NCI-H1417 treated with DMSO at 0.1 percent for 48 hours (cell line): ENCODE measurements at regions not wholly inside any gene's neighbourhood (a gene's known extent, or its start where the extent isn't known, plus 50 kb on each side); places are given as distances from the start of the nearest gene placed in this dataset.
"Not testable (repeated sequence)": the region's sequence is repeated elsewhere in the genome, so short reads cannot be mapped to it uniquely, and the experiment has no call there.

ENCODE experiments used
- DNase-seq: peaks from one replicate; lab custom pipeline; 2025; lab: John Stamatoyannopoulos, UW

DNA sequence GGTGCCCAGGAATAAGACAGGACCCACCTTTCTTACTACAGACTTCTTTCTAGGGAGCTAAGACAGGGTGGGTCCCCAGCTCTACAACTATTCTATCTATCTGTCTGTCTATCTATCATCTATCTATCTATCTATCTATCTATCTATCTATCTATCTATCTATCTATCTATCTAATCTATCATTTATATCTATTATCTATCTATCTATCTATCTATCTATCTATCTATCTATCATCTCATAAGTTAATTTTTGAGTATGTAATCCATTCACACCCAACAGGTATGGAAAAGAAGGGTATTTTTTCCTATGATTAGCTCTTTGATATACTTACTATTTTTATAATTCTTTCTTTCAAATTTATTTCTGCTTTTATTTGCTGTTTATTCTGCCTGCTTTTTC lies 55.9 kb downstream of the BAMBI start:
- DNase-seq, result no peak

DNA sequence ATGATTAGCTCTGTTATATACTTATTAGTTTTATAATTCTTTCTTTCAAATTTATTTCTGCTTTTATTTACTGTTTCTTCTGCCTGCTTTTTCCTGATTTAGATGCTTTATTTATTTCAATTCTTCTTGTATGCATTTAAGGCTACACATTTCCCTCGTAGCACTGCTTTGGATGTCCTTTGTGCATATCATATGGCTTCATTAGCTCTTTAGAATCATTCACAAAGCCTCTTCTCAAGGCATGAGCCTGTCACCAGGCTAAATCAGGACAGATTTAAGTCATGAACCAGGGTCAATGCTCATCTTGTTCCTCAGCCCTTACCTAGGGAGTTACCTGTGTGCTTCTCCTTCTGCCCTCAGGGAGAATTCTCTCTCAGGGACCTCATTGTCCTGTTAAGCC lies 56.3 kb downstream of the BAMBI start:
- DNase-seq, result no peak

DNA sequence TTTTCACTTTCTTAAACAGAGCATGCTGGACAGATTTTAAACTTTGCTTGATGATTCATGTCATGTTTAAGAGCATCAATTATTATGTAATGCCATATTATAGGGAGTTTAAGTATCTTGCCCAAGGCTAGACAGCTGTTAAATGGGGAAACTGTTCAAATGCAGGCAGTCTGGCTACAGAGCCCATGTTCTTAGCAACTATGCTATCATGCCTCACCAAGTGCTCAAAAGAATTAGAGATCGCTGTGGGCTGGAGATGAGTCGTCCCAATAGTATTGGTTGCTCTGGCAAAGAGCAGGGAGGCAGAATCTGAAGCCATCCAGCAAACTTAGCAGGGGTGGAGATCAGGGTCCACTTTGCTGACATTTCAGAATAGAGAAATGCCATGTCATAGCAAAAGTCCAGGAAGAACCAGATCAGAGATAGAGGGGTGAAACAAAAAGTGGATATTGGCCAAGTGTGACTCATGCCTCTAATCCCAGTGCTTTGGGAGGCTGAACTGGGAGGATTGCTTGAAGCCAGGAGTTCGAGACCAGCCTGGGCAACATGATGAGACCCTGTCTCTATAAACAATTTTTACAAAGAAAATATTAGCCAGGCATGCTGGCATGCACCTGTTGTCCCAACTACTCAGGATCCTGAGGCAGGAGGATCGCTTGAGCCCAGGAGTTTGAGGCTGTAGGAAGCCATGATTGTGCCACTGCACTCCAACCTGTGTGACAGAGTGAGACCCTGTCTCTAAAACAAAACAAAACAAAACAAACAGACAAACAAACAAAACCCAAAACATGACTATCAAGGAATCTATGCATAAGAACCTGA lies 57.8 kb downstream of the BAMBI start:
- no peak for DNase-seq

DNA sequence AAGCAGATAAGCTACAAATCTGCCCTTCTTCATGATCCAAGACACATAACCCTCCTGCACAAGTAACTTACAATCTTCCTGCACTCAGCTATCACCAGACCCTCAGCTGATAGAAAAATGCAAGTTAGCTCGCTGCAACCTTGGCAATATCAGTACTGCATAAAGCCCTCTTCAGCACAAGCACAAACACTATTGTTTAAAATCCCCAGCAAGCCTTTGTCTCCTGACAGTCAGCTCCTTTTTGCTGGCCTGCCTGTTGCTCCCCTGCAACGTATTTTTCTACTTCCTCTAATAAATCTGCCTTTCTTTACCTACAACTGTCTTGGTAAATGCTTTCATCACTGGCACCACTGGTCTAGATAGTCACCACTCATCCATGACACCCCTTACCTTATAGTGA lies 59.8 kb downstream of the BAMBI start:
- DNase-seq, result no peak

DNA sequence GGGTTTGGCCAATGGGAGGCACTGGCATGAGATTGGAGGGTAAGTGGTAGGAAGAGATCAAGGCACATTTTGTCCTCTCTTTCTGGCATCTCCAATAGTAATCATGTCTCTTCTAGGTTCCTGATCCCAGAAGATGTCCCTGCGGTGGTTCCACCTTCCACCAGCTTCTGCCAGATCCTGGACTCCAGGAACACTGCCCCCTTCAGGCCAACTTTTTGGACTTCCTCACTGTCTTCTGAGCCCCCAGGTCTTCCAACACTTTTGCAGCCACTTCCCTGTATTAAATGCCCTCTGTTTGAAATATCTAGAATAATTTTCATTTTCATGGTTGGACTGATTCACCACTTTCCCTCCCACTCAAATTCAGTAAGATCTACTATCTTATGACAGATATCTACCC lies 60.9 kb downstream of the BAMBI start:
- no peak for DNase-seq

DNA sequence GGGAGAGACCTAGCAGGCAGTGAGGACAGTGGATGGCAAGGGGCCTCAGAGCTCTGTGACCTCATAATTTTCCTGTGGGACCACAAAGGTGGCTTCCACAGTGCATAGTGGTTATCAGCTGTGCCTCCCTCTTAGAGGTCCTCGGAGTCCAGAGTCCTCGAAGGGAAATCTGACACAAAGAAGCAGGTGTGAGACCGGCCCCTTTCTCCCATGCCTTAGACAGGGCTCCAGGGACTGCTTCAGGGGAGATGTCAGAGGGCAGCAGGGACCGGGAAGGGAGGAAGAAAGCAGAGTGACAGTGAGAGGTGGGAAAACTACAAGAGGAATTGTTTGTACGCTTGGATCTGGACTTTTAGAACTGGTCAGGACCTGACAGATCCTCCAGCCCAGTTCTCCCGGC lies 66.3 kb downstream of the BAMBI start:
- no peak for DNase-seq

DNA sequence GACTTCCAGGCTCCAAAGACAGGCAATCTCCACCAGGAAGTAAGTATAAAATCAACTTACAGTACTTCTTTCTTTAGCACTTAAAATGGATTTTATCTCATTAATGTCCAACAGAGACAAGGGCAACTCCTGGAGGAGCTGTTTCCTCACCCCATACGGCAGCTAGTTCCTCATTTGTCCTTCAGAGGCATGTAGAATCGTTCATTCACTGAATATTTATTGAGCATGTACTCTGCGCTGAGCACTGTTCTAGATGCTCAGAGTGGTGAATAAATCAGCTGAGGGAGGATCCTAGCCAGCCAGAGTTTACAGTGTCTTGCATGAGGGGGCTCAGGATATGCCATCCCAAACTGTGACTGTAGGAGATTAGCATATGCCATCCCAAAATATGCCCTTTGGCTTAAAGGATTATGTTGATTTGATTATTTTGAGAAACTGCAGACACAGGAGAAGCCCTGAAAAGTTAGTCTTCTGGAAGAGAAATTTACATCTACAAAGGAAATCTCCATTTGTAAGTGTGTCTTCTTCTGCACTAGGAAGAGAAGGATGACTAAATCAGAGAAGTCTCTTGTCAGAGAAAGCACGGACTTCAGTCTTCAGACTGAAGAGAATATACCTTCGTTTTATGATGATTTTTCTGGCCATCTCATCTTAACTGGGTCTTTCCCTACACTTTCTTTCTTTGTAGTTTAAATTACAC lies 66.9 kb downstream of the BAMBI start:
- DNase-seq, result no peak

DNA sequence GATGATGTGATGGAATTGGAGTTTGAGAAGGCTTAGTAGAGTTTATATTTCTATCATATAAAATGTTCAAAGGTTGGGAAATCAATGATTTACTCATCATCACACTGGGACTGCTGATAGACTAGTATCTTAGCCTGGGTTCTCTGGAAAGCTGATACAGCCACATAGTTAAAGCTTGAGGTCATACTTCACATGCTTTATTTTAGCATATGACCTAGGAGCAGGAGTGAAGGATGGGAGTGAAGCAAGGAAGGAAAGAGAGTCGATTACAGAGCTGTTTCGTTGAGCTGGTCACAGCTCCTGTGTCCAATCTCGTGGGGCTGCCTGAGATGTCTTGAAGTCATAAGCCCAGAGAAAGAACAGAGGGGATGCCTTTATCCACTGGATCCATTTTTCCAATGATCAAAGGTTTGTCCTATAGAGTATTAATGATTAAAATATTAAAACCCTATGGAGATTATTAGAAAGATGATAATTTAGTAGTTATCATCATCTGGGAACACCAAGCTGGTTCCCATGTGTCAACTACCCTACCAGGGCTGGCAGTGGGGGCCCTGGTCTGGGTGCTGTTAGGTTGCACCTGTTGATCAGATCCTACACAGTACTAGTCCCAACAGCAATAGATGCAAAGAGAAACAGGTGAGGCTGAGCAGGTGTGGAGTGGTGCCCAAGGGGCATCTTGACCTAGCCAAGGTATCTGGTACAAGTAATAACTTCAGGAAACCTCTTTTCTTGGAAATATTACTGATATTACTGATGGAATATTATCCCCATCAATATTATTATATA lies 77.8 kb downstream of the BAMBI start:
- no peak for DNase-seq

DNA sequence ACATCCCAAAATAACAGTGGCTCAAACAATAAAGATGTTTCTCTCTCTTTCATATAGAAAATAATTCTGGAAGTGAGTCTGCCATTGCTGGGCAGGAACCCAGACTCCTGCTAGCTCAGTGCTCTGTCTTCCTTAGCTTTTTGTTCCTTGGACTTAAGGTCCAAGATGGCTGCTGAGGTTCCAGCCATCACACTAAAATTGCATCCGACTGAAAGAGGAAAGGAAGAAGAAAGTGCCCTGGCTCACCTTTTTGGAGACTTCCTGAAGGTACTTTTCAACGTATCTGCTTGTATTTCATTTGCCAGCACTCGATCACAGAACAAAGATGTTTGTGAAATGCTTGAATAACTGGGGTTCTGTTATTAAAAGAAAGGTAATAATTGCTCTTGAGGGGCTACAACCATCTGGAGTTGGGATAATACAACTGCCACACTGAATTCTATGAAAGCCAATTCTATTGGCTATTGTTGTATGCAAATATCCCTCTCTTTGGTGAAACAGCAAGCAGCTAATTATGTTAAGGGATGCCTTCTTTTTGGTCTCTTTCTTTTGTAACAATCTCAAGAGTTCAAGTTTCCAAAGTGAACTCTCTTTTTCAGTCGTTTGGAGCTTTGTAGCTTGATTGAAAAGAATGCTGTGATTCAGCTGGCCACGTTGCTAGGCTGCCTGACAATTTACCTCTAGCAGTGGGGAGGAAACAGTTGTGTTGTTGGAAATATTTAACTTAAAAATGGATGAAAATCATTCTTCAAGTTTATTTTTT lies 83.9 kb downstream of the BAMBI start:
- no peak for DNase-seq

DNA sequence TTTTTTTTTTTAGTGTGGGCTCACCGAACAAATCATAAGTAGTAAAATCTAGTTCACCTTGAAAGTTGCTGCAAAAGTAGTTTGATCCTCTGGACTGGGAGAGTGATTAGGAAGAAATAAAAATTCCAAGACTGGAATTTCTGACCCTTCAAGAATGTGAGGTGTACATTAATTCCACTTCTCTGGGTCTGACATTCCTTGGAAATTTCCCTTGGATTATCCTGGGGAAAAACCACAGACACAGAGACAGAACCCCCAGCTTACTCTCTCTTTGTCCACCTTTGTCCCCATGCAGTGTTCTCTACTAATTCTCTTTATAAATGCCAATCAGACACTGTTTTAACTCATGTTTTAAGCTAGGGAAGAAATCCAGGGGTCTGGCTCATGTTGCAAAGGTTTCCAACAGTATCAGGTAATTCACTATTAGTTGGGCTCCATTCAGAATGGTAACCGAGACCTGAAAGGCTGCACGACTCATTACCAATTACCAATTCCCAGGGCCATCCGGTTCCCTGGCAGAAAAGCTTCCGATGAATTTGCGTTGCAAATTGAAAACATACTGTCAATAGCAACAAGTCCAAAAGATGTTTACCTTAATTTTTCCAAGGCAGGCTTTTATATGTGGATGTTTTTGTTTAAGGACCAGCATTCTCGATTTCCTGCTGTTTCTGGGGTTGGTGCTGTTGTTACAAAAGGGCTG lies 86.3 kb downstream of the BAMBI start:
- DNase-seq, result no peak

DNA sequence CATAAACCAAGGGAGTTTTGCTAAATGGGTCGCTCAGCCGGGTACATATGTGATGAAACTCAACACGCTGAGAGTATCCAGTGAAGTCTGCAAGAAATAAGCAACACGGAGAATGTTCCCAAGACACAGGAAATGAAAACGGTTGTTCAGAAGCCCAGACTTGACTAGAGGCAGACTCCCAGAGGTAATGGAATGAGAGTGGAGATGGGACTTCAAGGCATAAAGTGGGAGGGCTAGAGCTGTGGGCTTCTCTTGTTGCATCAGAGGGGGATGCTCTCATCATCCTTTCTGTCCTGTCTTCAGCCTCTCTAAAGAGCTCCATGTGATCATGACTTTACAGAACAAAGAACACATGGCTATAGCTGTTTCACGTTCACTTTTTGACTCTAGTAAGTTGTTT lies 88.3 kb downstream of the BAMBI start:
- no peak for DNase-seq

DNA sequence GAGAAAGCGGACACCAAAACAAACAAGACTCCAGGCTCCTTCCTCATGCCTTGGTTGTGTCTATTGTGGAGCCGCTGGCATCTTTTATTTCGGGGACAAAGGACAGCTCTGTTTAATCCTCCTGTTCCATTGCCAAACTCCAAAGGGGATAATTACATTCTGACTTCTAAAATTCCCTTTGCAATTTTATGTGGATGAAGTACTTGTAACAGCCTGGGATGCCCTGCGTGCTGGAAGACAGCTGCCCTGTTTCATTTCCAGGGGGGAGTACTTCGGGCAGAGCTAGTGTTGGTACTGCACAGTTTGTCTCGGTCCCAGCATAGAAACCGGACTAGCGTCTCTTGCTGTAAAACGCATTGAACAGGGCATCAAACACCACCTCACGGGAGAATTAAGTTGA lies 90.9 kb downstream of the BAMBI start:
- no peak for DNase-seq

DNA sequence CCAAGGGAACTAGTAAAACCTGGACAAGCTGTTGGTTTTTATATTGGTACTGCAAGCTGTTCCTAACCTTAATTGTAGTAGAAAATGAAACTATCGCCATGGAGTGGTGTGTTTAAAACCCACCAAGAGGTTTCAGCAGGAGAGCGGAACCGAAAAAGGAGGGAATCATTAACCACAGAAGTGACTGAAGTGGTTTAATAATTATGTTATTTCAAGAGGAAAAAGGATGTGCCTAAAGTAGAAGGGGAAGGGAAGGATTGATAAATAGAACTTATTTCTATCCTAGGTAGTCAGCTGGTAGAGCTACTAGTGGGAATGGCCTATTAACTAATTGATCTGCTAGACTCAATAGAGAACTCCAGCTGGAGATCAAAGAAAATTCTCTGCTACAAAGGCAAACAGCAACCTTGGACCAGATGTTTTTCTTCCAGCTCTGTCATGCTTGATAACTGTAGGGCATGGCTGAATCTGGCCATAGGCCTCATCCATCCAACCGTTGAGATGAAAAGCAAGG lies 91.8 kb downstream of the BAMBI start:
- DNase-seq, result no peak

DNA sequence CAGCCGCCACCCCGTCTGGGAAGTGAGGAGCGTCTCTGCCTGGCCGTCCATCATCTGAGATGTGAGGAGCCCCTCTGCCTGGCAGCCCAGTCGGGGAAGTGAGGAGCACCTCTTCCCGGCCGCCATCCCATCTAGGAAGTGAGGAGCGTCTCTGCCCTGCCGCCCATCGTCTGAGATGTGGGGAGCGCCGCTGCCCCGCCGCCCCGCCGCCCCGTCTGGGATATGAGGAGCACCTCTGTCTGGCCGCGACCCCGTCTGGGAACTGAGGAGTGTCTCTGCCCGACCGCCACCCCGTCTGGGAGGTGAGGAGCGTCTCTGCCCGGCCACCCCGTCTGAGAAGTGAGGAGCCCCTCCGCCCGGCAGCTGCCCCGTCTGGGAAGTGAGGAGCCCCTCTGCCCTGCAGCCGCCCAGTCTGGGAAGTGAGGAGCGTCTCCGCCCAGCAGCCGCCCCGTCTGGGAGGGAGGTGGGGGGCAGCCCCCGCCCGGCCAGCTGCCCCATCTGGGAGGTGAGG lies 94.3 kb downstream of the BAMBI start:
- not testable (repeated sequence) for DNase-seq

DNA sequence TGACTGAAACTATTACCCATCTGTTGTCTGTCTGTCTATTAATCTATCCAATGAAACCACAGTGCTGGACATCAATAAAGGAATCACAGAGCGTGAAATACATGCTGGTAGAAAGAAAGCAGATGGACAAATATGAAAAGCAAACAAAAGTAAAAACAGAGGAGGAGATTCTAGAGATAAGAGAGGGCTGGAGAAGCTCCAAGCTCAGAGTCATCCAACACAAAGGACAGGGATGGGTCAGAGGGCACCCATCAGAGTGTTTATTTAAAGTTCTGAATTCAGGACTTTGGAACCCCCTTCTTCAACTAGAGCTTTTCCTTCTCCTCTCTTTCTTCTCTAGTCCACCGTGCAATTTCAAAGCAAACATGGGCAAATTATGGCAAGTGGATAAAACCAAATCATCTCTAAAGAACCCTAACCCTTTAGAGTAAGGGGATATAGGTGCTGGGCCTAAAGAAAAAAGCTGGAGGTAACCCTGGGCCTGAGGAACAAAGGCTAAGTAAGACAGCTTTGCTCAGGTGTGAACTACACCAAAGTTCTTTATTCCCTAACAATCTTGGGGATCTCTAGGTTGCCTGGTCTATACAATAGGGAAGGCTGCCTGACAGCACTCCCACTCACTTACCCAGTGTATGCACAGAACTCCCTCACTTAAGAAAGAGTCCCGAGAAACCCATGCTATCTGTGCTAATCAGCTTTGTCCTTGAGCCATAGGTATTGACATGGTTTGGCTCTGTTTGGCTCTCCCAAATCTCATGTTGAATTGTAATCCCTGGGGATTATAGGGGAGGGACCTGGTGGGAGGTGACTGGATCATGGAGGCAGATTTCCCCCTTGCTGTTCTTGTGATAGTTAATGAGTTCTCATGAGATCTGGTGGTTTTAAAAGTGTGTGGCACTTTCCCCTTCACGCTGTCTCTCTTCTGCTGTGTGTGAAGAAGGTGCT lies 97.0 kb downstream of the BAMBI start:
- DNase-seq, result no peak

DNA sequence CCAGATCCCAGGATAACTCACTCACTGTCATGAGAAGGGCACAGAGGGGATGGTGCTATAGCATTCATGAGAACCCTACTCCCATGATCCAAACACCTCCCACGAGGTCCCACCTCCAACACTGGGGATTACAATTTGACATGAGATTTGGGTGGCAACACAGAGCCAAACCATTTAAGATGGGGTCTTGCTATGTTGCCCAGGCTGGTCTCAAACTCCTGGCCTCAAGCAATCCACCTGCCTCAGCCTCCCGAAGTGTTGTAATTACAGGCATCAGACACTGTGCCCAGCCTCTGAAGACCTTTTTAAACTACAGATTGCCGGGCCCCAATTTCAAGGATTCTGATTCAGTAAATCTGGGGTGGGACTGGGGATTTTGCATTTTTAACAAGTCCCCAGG lies 98.5 kb downstream of the BAMBI start:
- DNase-seq, result no peak

DNA sequence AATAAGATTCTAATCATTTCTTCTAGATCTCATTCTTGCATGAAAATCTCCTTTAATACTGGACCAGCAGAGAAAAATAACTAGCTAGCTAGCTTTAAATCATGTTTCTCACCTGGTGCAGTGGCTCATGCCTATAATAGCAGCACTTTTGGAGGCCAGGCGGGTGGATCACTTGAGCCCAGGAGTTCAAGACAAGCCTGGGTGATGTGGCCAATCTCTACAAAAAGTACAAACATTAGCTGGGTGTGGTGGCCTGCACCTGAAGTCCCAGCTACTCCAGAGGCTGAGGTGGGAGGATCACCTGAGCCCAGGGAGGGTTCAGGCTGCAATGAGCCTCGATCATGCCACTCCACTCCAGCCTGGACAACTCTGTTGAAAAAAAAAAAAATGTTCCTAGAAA lies 99.2 kb downstream of the BAMBI start:
- no peak for DNase-seq

DNA sequence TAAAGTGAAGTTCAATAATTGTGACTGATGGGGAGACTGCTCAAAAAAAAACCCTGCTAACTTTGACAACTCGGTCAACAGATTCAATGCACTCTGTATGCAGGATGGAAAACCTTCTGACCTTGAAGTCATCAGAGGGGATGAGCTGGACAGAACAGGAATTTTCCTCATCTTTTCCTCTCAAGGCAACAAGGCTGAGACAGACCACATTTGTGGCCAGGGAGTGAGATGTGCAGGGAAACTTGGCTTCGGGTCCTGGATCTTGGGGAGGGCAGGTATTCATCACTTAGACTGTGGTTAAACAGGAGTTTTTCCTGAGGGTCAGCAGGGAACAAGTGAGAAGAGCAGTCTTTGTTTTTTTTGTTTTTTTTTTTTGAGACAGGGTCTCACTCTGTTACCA lies 100.6 kb downstream of the BAMBI start:
- DNase-seq, result no peak

DNA sequence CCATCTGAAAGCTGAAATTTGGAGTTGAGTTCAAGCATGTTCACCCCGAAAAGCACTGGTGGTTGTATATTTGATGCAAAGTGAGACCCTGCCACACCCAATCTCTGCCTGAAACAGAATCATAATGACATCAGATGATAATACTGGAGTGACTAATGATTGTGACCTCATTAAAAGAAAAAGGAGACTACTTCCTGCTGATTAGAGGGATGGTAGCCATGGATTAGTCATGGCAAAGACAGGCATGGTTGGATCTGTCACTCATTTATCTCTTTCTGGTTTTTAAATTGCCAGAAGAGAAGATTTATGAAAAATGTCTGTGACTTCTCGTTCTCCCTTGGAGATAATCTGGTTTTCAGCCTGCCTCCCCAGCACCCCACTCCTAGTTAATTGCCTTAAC lies 101.2 kb downstream of the BAMBI start:
- no peak for DNase-seq

DNA sequence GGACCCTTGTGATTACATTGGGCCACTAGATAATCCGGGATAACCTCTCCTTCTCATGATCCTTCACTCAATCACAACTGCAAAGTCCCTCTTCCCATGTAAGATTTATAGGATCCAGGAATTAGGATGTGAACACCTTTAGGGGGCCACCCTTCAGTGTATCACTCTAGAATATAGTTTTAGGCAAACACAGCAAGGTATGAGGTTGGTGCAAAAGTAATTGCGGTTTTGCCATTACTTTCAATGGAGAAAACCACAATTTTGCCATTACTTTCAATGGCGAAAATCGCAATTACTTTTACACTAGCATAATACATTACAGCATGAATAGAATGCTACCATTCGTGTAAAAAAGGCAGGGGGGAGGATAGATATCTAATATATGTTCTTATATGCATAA lies 104.0 kb downstream of the BAMBI start:
- DNase-seq, result no peak
